ENCODE measurements at regions not wholly inside any gene's neighbourhood (a gene's known extent, or its start where the extent isn't known, plus 50 kb on each side); places are given as distances from the start of the nearest gene placed in this dataset.

DNA sequence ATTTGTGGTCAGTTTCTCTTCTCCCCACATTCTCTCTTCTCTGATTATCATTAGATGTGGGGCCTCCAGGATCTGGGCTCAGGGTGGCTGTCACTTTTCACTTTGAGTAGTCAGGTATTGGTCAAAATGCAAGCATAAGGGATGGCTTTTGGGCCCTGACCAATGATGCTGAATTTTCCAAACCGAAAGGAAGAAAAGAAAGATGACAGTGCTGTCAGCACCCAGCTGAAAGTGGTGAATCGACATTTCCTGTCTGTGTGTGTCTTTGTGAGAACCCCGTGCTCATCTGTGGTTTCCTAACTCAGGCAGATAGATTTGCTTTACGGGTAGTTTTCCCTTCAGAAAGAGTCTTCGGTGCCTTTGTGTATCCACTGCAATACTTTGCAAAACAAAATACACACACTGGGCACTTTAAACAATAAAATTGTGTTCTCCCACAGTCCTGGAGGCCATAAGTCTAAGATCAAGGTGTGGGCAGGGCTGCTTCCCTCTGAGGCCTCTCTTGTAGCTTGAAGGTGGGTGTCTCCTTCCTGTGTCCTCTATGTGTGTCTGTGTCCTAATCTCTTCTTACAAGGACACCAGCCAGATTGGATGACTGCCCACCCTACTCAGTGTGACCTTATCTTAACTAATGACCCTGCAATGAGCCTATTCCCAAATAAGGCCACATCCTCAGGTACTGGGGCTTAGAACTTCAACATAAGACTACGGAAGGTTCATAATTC is 274.8 kb upstream of the AJAP1 start:
- Histone ChIP-seq H3K27ac (ENCODE audit: low read length) (no peak overlapping the region), H3K4me1 (ENCODE audit: control insufficient read depth, insufficient read depth, low read length) (no peaks in the 10 kb centered on the region), H3K9me3 (ENCODE audit: control insufficient read depth, low read depth, low read length) (peaks cover 3% of the 10 kb centered on the region), H3K36me3 (ENCODE audit: control insufficient read depth, insufficient read depth, low read length) (no peaks in the 10 kb centered on the region), H3K4me3 (ENCODE audit: low read length) (no peak overlapping the region), H3K27me3 (ENCODE audit: control insufficient read depth, insufficient read depth, low read length) (no peaks in the 10 kb centered on the region)
- no CpG with 5 or more reads among the region's 6 CpGs for WGBS (ENCODE audit: insufficient coverage, low lambda C conversion rate)
- no peak for DNase-seq

DNA sequence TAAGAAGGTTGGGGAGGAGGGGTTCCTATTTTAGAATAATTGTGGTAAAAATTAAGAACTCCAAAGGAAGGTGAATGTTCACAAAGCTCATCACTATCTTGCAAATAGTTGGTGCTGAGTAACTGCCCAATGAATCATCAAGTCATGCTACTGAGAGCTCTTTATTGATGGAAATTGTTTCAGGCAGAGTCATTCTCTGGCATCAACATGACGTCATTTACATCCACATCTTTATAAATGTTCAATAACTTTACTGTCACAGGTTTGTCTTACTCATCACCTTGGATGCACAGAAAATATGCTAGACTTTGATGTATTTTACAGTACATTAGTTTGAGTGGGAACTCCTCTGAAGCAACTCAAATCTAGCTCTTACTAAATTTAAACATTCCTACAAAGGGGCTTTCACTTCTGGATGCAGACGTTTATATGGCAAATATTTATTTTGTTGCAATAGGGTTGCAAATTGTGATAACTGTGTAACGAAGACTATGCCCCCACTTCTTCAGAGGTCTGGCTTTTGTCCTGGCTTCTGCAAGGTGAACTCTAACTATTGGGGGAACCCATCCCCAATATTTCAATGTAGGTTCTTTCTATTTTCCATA is 273.7 kb upstream of the AJAP1 start:
- Histone ChIP-seq H3K27ac (ENCODE audit: low read length) (no peak overlapping the region), H3K9me3 (ENCODE audit: control insufficient read depth, low read depth, low read length) (peaks cover 3% of the 10 kb centered on the region), H3K36me3 (ENCODE audit: control insufficient read depth, insufficient read depth, low read length) (no peaks in the 10 kb centered on the region), H3K4me1 (ENCODE audit: control insufficient read depth, insufficient read depth, low read length) (no peaks in the 10 kb centered on the region), H3K27me3 (ENCODE audit: control insufficient read depth, insufficient read depth, low read length) (no peaks in the 10 kb centered on the region), H3K4me3 (ENCODE audit: low read length) (no peak overlapping the region)
- no peak for DNase-seq
- WGBS (ENCODE audit: insufficient coverage, low lambda C conversion rate): 67% methylated on average over 1 of the region's 3 CpGs

DNA sequence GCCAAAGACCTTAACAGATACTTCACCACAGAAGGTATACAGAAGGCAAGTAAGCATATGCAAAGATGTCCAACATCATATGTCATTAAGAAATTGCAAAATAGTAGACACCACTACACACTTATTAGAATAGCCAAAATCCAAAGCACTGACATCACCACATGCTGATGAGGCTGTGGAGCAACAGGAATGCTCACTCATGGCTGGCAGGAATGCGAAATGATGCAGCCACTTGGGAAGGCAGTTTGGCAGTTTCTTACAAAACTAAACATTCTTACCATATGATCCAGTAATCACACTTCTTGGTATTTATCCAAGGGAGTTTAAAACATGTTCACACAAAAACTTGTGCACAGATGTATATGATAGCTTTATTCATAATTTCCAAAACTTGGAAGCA is 261.2 kb upstream of the AJAP1 start:
- Histone ChIP-seq H3K27me3 (ENCODE audit: control insufficient read depth, insufficient read depth, low read length) (no peaks in the 10 kb centered on the region), H3K9me3 (ENCODE audit: control insufficient read depth, low read depth, low read length) (no peaks in the 10 kb centered on the region), H3K4me1 (ENCODE audit: control insufficient read depth, insufficient read depth, low read length) (no peaks in the 10 kb centered on the region), H3K36me3 (ENCODE audit: control insufficient read depth, insufficient read depth, low read length) (no peaks in the 10 kb centered on the region), H3K4me3 (ENCODE audit: low read length) (no peak overlapping the region), H3K27ac (ENCODE audit: low read length) (no peak overlapping the region)
- no peak for DNase-seq
- no CpG with 5 or more reads among the region's 1 CpG for WGBS (ENCODE audit: insufficient coverage, low lambda C conversion rate)

DNA sequence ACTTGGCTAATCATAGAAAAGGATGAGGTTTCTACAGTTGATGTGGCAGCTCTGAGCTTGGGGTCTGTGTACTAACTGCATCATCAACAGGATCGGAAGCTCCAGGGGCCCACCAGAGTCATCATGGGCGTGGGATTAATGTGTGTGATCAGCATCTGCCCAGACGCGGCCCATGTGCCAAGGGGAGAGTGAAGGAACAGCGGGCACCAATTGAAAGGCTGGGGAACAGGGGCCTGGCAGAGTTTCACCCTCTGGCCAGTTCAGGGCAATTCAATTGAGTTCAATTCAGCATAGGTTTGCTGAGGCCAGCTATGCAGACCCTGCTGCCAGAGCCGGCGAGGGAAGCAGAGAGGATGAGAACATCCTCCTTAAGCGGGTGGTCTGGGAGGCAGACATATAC is 260.0 kb upstream of the AJAP1 start:
- no peak for DNase-seq
- no CpG with 5 or more reads among the region's 8 CpGs for WGBS (ENCODE audit: insufficient coverage, low lambda C conversion rate)
- no peak overlapping the region for H3K27ac ChIP-seq (ENCODE audit: low read length)
- no peaks in the 10 kb centered on the region for H3K27me3 ChIP-seq (ENCODE audit: control insufficient read depth, insufficient read depth, low read length)
- H3K36me3 ChIP-seq (ENCODE audit: control insufficient read depth, insufficient read depth, low read length): no peaks in the 10 kb centered on the region
- no peaks in the 10 kb centered on the region for H3K9me3 ChIP-seq (ENCODE audit: control insufficient read depth, low read depth, low read length)
- no peak overlapping the region for H3K4me3 ChIP-seq (ENCODE audit: low read length)
- H3K4me1 ChIP-seq (ENCODE audit: control insufficient read depth, insufficient read depth, low read length): no peaks in the 10 kb centered on the region

DNA sequence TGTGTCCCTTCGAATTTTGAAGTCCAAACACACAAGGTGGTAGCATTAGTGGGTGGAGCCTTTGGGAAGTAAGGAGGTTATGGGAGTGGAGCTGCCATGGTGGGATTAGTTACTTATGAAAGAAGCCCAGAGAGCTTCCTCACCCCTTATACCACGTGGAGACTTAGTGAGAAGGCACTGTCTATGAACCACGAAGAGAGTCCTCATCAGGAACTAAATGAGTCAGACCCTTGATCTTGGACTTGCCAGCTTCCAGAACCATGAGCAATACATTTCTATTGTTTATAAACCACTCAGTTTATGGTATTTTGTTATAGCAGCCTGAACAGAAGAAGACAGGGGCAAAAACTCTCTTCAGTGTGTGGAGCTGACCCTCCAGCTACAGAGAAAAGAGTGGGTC is 259.3 kb upstream of the AJAP1 start:
- no peak for DNase-seq
- Histone ChIP-seq H3K9me3 (ENCODE audit: control insufficient read depth, low read depth, low read length) (no peaks in the 10 kb centered on the region), H3K27me3 (ENCODE audit: control insufficient read depth, insufficient read depth, low read length) (no peaks in the 10 kb centered on the region), H3K4me1 (ENCODE audit: control insufficient read depth, insufficient read depth, low read length) (no peaks in the 10 kb centered on the region), H3K27ac (ENCODE audit: low read length) (no peak overlapping the region), H3K36me3 (ENCODE audit: control insufficient read depth, insufficient read depth, low read length) (no peaks in the 10 kb centered on the region), H3K4me3 (ENCODE audit: low read length) (no peak overlapping the region)
- no CpG with 5 or more reads among the region's 3 CpGs for WGBS (ENCODE audit: insufficient coverage, low lambda C conversion rate)

DNA sequence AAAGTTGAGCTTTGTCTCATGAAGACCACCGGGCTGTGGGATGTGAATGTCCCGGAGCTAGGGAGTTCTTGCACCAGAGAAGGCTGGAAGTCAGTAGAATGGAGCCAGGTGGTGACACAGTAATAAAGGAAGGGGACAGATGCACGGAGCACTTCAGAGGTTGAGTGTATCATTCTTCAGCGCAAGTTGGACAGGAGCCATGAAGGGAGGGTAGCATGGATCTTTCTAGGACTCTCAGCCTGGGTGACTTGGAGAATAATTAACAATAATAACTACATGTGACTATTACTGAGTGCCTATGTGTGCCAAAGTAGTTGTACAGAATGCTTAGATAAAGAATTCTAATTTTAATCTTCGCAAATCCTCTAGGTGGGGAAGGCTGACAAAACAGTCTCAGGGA is 258.7 kb upstream of the AJAP1 start:
- no peaks in the 10 kb centered on the region for H3K27me3 ChIP-seq (ENCODE audit: control insufficient read depth, insufficient read depth, low read length)
- no peak overlapping the region for H3K4me3 ChIP-seq (ENCODE audit: low read length)
- no peaks in the 10 kb centered on the region for H3K9me3 ChIP-seq (ENCODE audit: control insufficient read depth, low read depth, low read length)
- no peaks in the 10 kb centered on the region for H3K36me3 ChIP-seq (ENCODE audit: control insufficient read depth, insufficient read depth, low read length)
- no peak overlapping the region for H3K27ac ChIP-seq (ENCODE audit: low read length)
- no CpG with 5 or more reads among the region's 5 CpGs for WGBS (ENCODE audit: insufficient coverage, low lambda C conversion rate)
- no peaks in the 10 kb centered on the region for H3K4me1 ChIP-seq (ENCODE audit: control insufficient read depth, insufficient read depth, low read length)
- no peak for DNase-seq

DNA sequence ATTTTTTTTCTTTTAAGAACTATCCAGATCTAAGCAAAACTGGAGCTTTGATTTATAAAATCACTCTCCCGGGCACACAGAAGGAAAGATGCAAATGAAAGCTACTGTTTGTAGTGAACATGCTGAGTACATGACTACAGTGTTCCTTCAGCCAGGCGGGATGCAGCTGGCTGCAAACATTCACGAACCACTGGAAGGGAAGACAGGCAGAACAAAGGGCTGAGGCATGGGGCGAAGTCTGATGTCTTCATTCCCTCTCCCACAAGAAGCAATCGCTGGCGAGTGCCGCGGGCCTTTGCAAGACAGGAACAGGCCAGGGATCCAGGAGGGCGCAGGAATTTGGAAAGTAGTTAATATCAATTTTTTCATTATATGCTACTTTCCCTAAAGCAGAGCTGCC is 257.9 kb upstream of the AJAP1 start:
- Histone ChIP-seq H3K9me3 (ENCODE audit: control insufficient read depth, low read depth, low read length) (no peaks in the 10 kb centered on the region), H3K4me3 (ENCODE audit: low read length) (no peak overlapping the region), H3K27me3 (ENCODE audit: control insufficient read depth, insufficient read depth, low read length) (no peaks in the 10 kb centered on the region), H3K27ac (ENCODE audit: low read length) (no peak overlapping the region), H3K36me3 (ENCODE audit: control insufficient read depth, insufficient read depth, low read length) (no peaks in the 10 kb centered on the region), H3K4me1 (ENCODE audit: control insufficient read depth, insufficient read depth, low read length) (no peaks in the 10 kb centered on the region)
- no CpG with 5 or more reads among the region's 9 CpGs for WGBS (ENCODE audit: insufficient coverage, low lambda C conversion rate)
- DNase-seq: no peak

DNA sequence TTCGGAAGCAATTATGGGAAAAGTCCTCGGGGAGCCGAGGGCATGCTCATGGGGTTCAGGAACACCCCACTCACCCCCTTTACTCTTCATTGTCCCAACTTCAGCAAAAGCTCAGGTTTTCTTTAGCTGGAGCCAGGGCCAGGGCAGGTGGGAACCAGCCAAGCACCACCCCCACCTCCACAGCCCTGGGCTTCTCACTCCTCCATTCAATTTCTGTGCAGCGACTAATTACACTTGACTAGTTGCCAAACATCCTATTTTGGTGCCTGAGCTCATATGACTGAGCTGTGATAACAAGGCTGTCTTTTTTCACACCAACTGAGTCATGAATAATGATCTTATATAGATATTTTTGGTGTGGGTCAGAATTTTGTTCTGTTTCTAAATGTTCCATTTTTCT is 257.2 kb upstream of the AJAP1 start:
- no peaks in the 10 kb centered on the region for H3K27me3 ChIP-seq (ENCODE audit: control insufficient read depth, insufficient read depth, low read length)
- H3K36me3 ChIP-seq (ENCODE audit: control insufficient read depth, insufficient read depth, low read length): no peaks in the 10 kb centered on the region
- no peaks in the 10 kb centered on the region for H3K9me3 ChIP-seq (ENCODE audit: control insufficient read depth, low read depth, low read length)
- H3K4me1 ChIP-seq (ENCODE audit: control insufficient read depth, insufficient read depth, low read length): no peaks in the 10 kb centered on the region
- no peak for DNase-seq
- H3K4me3 ChIP-seq (ENCODE audit: low read length): no peak overlapping the region
- no CpG with 5 or more reads among the region's 4 CpGs for WGBS (ENCODE audit: insufficient coverage, low lambda C conversion rate)
- no peak overlapping the region for H3K27ac ChIP-seq (ENCODE audit: low read length)

DNA sequence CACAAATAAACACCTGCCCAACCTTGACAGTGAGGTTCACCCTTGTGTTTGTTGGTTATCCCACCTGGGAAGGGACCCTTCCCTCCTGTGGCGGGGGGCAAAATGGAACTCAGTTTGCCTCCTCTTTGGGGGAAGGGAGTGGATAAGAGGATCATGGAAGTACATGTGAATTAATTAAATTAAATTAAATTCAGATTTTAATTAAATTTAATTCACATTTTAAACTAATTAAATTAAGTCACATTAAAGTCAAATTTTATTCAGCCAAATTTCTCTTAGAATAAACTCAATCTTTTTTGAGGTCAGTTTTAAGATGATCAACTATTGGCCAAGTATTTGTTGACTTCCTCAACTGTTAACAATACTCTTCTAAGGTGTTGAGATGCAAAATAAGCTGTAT is 252.4 kb upstream of the AJAP1 start:
- no peak overlapping the region for H3K27ac ChIP-seq (ENCODE audit: low read length)
- no CpG with 5 or more reads among the region's 1 CpG for WGBS (ENCODE audit: insufficient coverage, low lambda C conversion rate)
- H3K4me1 ChIP-seq (ENCODE audit: control insufficient read depth, insufficient read depth, low read length): no peaks in the 10 kb centered on the region
- no peaks in the 10 kb centered on the region for H3K9me3 ChIP-seq (ENCODE audit: control insufficient read depth, low read depth, low read length)
- DNase-seq: no peak
- peaks cover 3% of the 10 kb centered on the region for H3K27me3 ChIP-seq (ENCODE audit: control insufficient read depth, insufficient read depth, low read length)
- no peaks in the 10 kb centered on the region for H3K36me3 ChIP-seq (ENCODE audit: control insufficient read depth, insufficient read depth, low read length)
- H3K4me3 ChIP-seq (ENCODE audit: low read length): no peak overlapping the region

DNA sequence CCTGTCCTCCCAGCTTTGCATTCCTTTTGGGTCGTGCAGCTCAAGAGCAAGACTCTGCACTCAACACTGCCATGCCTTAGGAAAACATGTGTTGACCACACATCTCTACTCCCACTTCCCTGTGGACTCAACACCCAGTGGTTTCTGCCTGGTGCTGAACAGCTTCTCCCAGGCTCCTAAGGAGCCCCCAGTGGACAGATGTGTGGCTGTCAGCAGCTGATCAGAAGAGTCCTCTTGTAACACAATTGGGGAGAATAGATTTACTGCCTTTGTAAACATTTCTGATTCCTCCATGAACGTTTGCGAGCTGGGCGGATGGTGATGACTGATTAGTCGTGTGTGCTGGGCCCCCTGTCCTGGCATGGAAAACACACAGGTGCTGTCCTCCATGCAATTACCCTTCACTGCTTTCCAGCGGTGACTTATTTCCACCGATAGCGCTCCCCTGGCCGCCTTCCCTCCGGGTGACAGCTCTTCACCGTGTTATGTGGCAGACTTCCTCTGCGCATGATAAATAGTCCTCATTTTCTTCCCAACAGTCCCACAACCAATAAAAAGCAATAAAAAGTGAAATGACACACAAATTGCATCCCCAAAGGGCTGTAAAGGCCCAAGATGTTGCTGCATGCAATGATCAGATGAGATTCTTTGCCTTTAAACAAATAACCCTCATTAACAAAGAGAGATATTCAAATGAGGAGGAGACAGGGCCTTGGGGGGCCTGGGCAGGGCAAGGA is 249.4 kb upstream of the AJAP1 start:
- no peaks in the 10 kb centered on the region for H3K9me3 ChIP-seq (ENCODE audit: control insufficient read depth, low read depth, low read length)
- no peak overlapping the region for H3K27ac ChIP-seq (ENCODE audit: low read length)
- DNase-seq: no peak
- H3K4me1 ChIP-seq (ENCODE audit: control insufficient read depth, insufficient read depth, low read length): no peaks in the 10 kb centered on the region
- H3K4me3 ChIP-seq (ENCODE audit: low read length): no peak overlapping the region
- H3K36me3 ChIP-seq (ENCODE audit: control insufficient read depth, insufficient read depth, low read length): no peaks in the 10 kb centered on the region
- no CpG with 5 or more reads among the region's 12 CpGs for WGBS (ENCODE audit: insufficient coverage, low lambda C conversion rate)
- peaks cover 3% of the 10 kb centered on the region for H3K27me3 ChIP-seq (ENCODE audit: control insufficient read depth, insufficient read depth, low read length)
